RWPE2 (cell line): ENCODE measurements at regions not wholly inside any gene's neighbourhood (a gene's known extent, or its start where the extent isn't known, plus 50 kb on each side); places are given as distances from the start of the nearest gene placed in this dataset.
"Not testable (repeated sequence)": the region's sequence is repeated elsewhere in the genome, so short reads cannot be mapped to it uniquely, and the experiment has no call there.

ENCODE experiments used
- ATAC-seq: fragments of 200-7000 bp; cut with Tn5 transposase; 3 replicates; pipeline ENCODE4 v1.9.1; 2021; ENCODE audit warnings: low read depth
- DNase-seq: peaks from one replicate; pipeline ENCODE4 v3.0.0-alpha.2; 2020; ENCODE audit warnings: low spot score
- H3K27ac ChIP-seq: fragments of 450-650 bp; 2 replicates; pipeline ENCODE4 v1.5.1; 2017; ENCODE audit warnings: mild to moderate bottlenecking; ENCODE audit not compliant: poor library complexity, severe bottlenecking
- H3K27me3 ChIP-seq: fragments of 250-450 bp; sonication (Bioruptor Pico); 2 replicates; pipeline ENCODE4 v1.5.1; 2021; ENCODE audit warnings: mild to moderate bottlenecking, moderate library complexity; ENCODE audit not compliant: insufficient read depth, poor library complexity, severe bottlenecking
- H3K36me3 ChIP-seq: fragments of 250-450 bp; sonication (Bioruptor Pico); 2 replicates; pipeline ENCODE4 v1.5.1; 2020; ENCODE audit warnings: low read depth, mild to moderate bottlenecking, moderate library complexity
- H3K4me1 ChIP-seq: fragments of 250-450 bp; sonication (Bioruptor Pico); 2 replicates; pipeline ENCODE4 v1.5.1; 2021; ENCODE audit warnings: mild to moderate bottlenecking, moderate library complexity; ENCODE audit not compliant: insufficient read depth, poor library complexity, severe bottlenecking
- H3K4me3 ChIP-seq: fragments of 250-450 bp; sonication (Bioruptor Pico); 2 replicates; pipeline ENCODE4 v1.5.1; 2021; ENCODE audit warnings: mild to moderate bottlenecking, moderate library complexity; ENCODE audit not compliant: severe bottlenecking
- H3K9me3 ChIP-seq: fragments of 250-450 bp; sonication (Bioruptor Pico); 2 replicates; pipeline ENCODE4 v1.5.1; 2021; ENCODE audit warnings: mild to moderate bottlenecking, moderate library complexity; ENCODE audit not compliant: severe bottlenecking
- CTCF ChIP-seq: fragments of 450-650 bp; IDR thresholded peaks from one replicate; pipeline ENCODE4 v1.5.1; 2017; ENCODE audit warnings: mild to moderate bottlenecking, moderate library complexity; ENCODE audit not compliant: poor library complexity, severe bottlenecking

- TF ChIP-seq CTCF = no peak
- Histone ChIP-seq H3K27ac (no peak overlapping the region), H3K4me3 (no peak overlapping the region), H3K27me3 (no peaks in the 10 kb centered on the region), H3K4me1 (no peaks in the 10 kb centered on the region), H3K9me3 (no peaks in the 10 kb centered on the region), H3K36me3 (no peaks in the 10 kb centered on the region)
- no peak for DNase-seq
- no peak for ATAC-seq
Observed at GRCh38 chr2:38243186-38243880, 133.7 kb downstream of the ATL2 start.

GRCh38 chr2:38239452-38239851 is 137.6 kb downstream of the ATL2 start:
- DNase-seq (no peak), ATAC-seq (peak; percentile 51; the same call in 1 of the 3 replicates)
- Histone ChIP-seq H3K27ac (no peak overlapping the region), H3K9me3 (no peaks in the 10 kb centered on the region), H3K36me3 (no peaks in the 10 kb centered on the region), H3K4me3 (no peak overlapping the region), H3K27me3 (no peaks in the 10 kb centered on the region), H3K4me1 (no peaks in the 10 kb centered on the region)
- no peak for TF ChIP-seq CTCF

GRCh38 chr2:38238705-38239104 is 138.4 kb downstream of the ATL2 start:
- not testable (repeated sequence) for ATAC-seq, DNase-seq, H3K36me3 ChIP-seq, H3K27ac ChIP-seq, H3K4me1 ChIP-seq, H3K27me3 ChIP-seq, H3K9me3 ChIP-seq, H3K4me3 ChIP-seq

- H3K9me3 ChIP-seq = no peaks in the 10 kb centered on the region
- ATAC-seq (no peak), DNase-seq (no peak)
- no peak for TF ChIP-seq CTCF
- H3K27ac ChIP-seq = no peak overlapping the region
- H3K36me3 ChIP-seq = no peaks in the 10 kb centered on the region
- H3K4me3 ChIP-seq = no peak overlapping the region
- no peaks in the 10 kb centered on the region for H3K4me1 ChIP-seq
- H3K27me3 ChIP-seq = no peaks in the 10 kb centered on the region
Observed at GRCh38 chr2:38237311-38237710, 139.8 kb downstream of the ATL2 start.

GRCh38 chr2:38233231-38233983 is 143.7 kb downstream of the ATL2 start:
- H3K36me3 ChIP-seq = no peaks in the 10 kb centered on the region
- H3K9me3 ChIP-seq = no peaks in the 10 kb centered on the region
- no peak for DNase-seq
- no peak overlapping the region for H3K4me3 ChIP-seq
- H3K27ac ChIP-seq = no peak overlapping the region
- ATAC-seq = peak; percentile 35; the same call in 1 of the 3 replicates
- TF ChIP-seq CTCF = no peak
- no peaks in the 10 kb centered on the region for H3K27me3 ChIP-seq
- no peaks in the 10 kb centered on the region for H3K4me1 ChIP-seq
